IMR-90 (cell line): ENCODE measurements at regions not wholly inside any gene's neighbourhood (a gene's known extent, or its start where the extent isn't known, plus 50 kb on each side); places are given as distances from the start of the nearest gene placed in this dataset.

Source experiments
- ATAC-seq: fragments of 200-7000 bp; cut with Tn5 transposase; 2 replicates; pipeline ENCODE4 v1.9.1; 2020; ENCODE audit warnings: low read depth, mild to moderate bottlenecking, moderate library complexity
- BruUV-seq: library from RNA; stranded (reverse); fragments of 400-500 nt; replicated peaks from 2 replicates; lab custom pipeline; 2021; lab: Mats Ljungman, UMichigan
- CTCF ChIA-PET: fragments of 300-600 bp; formaldehyde crosslinking; extraction: SDS; loops from one replicate; lab custom pipeline; 2021; ENCODE audit warnings: antibody characterized with exemption; lab: Yijun Ruan, JAX
- POLR2A ChIA-PET: fragments of 300-600 bp; sonication (Branson Sonifier 250); formaldehyde crosslinking; loops from one replicate; lab custom pipeline; 2022; ENCODE audit warnings: antibody characterized with exemption; ENCODE audit not compliant: unreplicated experiment; lab: Charles Lee
- DNase-seq: peaks from one replicate; pipeline ENCODE4 v3.0.0; 2013
- H2AFZ ChIP-seq: replicated peaks from 2 replicates; pipeline ENCODE3; 2013; ENCODE audit warnings: low read length, mild to moderate bottlenecking; ENCODE audit not compliant: poor library complexity
- H2AK5ac ChIP-seq: 2 replicates; pipeline ENCODE4 v1.6.1; 2013; ENCODE audit warnings: low read depth, low read length, inconsistent platforms
- H2AK9ac ChIP-seq: replicated peaks from 2 replicates; pipeline ENCODE3; 2013; ENCODE audit warnings: mild to moderate bottlenecking, low read depth, low read length, moderate library complexity; ENCODE audit not compliant: poor library complexity
- H2BK120ac ChIP-seq: 2 replicates; pipeline ENCODE4 v1.6.1; 2013; ENCODE audit warnings: low read depth, low read length, inconsistent platforms
- H2BK15ac ChIP-seq: 3 replicates; pipeline ENCODE4 v1.6.1; 2013; ENCODE audit warnings: low read depth, low read length, inconsistent platforms
- H2BK20ac ChIP-seq: 2 replicates; pipeline ENCODE4 v1.6.1; 2013; ENCODE audit warnings: low read depth, mild to moderate bottlenecking, inconsistent platforms, low read length, moderate library complexity
- H2BK5ac ChIP-seq: 2 replicates; pipeline ENCODE4 v1.6.1; 2013; ENCODE audit warnings: mild to moderate bottlenecking, low read depth, low read length, inconsistent platforms; ENCODE audit not compliant: poor library complexity, severe bottlenecking
- H3K14ac ChIP-seq: replicated peaks from 2 replicates; pipeline ENCODE4 v1.6.1; 2013; ENCODE audit warnings: low read depth, low read length, inconsistent platforms
- H3K18ac ChIP-seq: 2 replicates; pipeline ENCODE4 v1.6.1; 2013; ENCODE audit warnings: low read depth, low read length, control low read depth
- H3K23ac ChIP-seq: 2 replicates; pipeline ENCODE4 v1.6.1; 2013; ENCODE audit warnings: low read depth, low read length, inconsistent platforms
- H3K27ac ChIP-seq: 2 replicates; pipeline ENCODE4 v1.5.1; 2013; ENCODE audit warnings: mild to moderate bottlenecking, control low read depth, low read length; ENCODE audit not compliant: insufficient read depth
- H3K27me3 ChIP-seq: 2 replicates; pipeline ENCODE4 v1.6.1; 2013; ENCODE audit warnings: low read length; ENCODE audit not compliant: control insufficient read depth, insufficient read depth
- H3K36me3 ChIP-seq: 2 replicates; pipeline ENCODE4 v1.6.1; 2013; ENCODE audit warnings: low read length, mixed read lengths; ENCODE audit not compliant: control insufficient read depth, insufficient read depth
- H3K4ac ChIP-seq: 2 replicates; pipeline ENCODE4 v1.6.1; 2013; ENCODE audit warnings: low read depth, low read length, inconsistent platforms
- H3K4me1 ChIP-seq: 2 replicates; pipeline ENCODE4 v1.6.1; 2013; ENCODE audit warnings: low read length, mixed read lengths; ENCODE audit not compliant: control insufficient read depth, insufficient read depth
- H3K4me2 ChIP-seq: 2 replicates; pipeline ENCODE4 v1.6.1; 2013; ENCODE audit warnings: low read depth, mild to moderate bottlenecking, control low read depth, low read length, moderate library complexity
- H3K4me3 ChIP-seq: 2 replicates; pipeline ENCODE4 v1.5.1; 2013; ENCODE audit warnings: low read depth, mild to moderate bottlenecking, control low read depth, low read length, moderate library complexity; ENCODE audit not compliant: insufficient read depth
- H3K56ac ChIP-seq: 2 replicates; pipeline ENCODE4 v1.6.1; 2013; ENCODE audit warnings: low read length, inconsistent platforms; ENCODE audit not compliant: insufficient read depth; ENCODE audit errors: extremely low read depth
- H3K79me1 ChIP-seq, 2 experiments: 2 replicates each; pipeline ENCODE4 v1.6.1; 2013; ENCODE audit warnings: low read length in 2 of 2, inconsistent platforms in 1 of 2, low read depth in 1 of 2
- H3K9ac ChIP-seq: 2 replicates; pipeline ENCODE4 v1.6.1; 2013; ENCODE audit warnings: low read depth, low read length, control low read depth
- H3K9me1 ChIP-seq: 2 replicates; pipeline ENCODE4 v1.6.1; 2013; ENCODE audit warnings: low read length, inconsistent platforms; ENCODE audit not compliant: insufficient read depth
- H3K9me3 ChIP-seq: 2 replicates; pipeline ENCODE4 v1.6.1; 2013; ENCODE audit warnings: low read length; ENCODE audit not compliant: control insufficient read depth, insufficient read depth
- H4K20me1 ChIP-seq: 2 replicates; pipeline ENCODE4 v1.6.1; 2013; ENCODE audit warnings: low read length, inconsistent platforms; ENCODE audit not compliant: insufficient read depth
- H4K5ac ChIP-seq: 2 replicates; pipeline ENCODE4 v1.6.1; 2013; ENCODE audit warnings: mild to moderate bottlenecking, low read depth, low read length, control low read depth
- H4K8ac ChIP-seq, 2 experiments: 2 replicates each; pipeline ENCODE4 v1.6.1; 2013; ENCODE audit warnings: low read depth in 2 of 2, low read length in 2 of 2, control low read depth in 1 of 2, inconsistent platforms in 1 of 2
- H4K91ac ChIP-seq: 2 replicates; pipeline ENCODE4 v1.6.1; 2013; ENCODE audit warnings: low read depth, low read length, inconsistent platforms; ENCODE audit not compliant: insufficient read depth
- BHLHE40 ChIP-seq: fragments of 150-350 bp; IDR thresholded peaks from 2 replicates; pipeline ENCODE4 v1.6.1; 2016; ENCODE audit warnings: mild to moderate bottlenecking, low read depth, low read length
- CEBPB ChIP-seq: IDR thresholded peaks from 2 replicates; pipeline ENCODE4 v1.6.1; 2012; ENCODE audit warnings: low read depth, low read length, improper control_type of control experiment
- CHD1 ChIP-seq: IDR thresholded peaks from 2 replicates; pipeline ENCODE4 v1.6.1; 2012; ENCODE audit warnings: low read depth, low read length, improper control_type of control experiment
- CTCF ChIP-seq: conservative IDR thresholded peaks from 2 replicates; pipeline ENCODE4 v1.5.1; 2012; ENCODE audit warnings: mild to moderate bottlenecking, low read depth, low read length, improper control_type of control experiment
- ELK1 ChIP-seq: fragments of 150-350 bp; IDR thresholded peaks from 2 replicates; pipeline ENCODE4 v1.6.1; 2016; ENCODE audit warnings: low read depth, mild to moderate bottlenecking, low read length, moderate library complexity, borderline replicate concordance
- FOS ChIP-seq: fragments of 150-350 bp; IDR thresholded peaks from 2 replicates; pipeline ENCODE4 v1.6.1; 2016; ENCODE audit warnings: low read depth, low read length
- MAFK ChIP-seq: IDR thresholded peaks from 2 replicates; pipeline ENCODE4 v1.6.1; 2012; ENCODE audit warnings: low read depth, low read length, improper control_type of control experiment
- MAZ ChIP-seq: IDR thresholded peaks from 2 replicates; pipeline ENCODE4 v1.6.1; 2012; ENCODE audit warnings: low read depth, mild to moderate bottlenecking, low read length, improper control_type of control experiment, moderate library complexity, borderline replicate concordance
- MXI1 ChIP-seq: IDR thresholded peaks from 2 replicates; pipeline ENCODE4 v1.6.1; 2012; ENCODE audit warnings: low read depth, mild to moderate bottlenecking, low read length, moderate library complexity, borderline replicate concordance
- NFE2L2 ChIP-seq: fragments of 150-350 bp; IDR thresholded peaks from 2 replicates; pipeline ENCODE4 v1.6.1; 2016; ENCODE audit warnings: low read depth, mild to moderate bottlenecking, low read length
- POLR2A ChIP-seq: IDR thresholded peaks from 2 replicates; pipeline ENCODE4 v1.6.1; 2012; ENCODE audit warnings: mild to moderate bottlenecking, low read depth, low read length
- RAD21 ChIP-seq: IDR thresholded peaks from 2 replicates; pipeline ENCODE4 v1.6.1; 2012; ENCODE audit warnings: low read length, improper control_type of control experiment
- RCOR1 ChIP-seq: IDR thresholded peaks from 2 replicates; pipeline ENCODE4 v1.6.1; 2012; ENCODE audit warnings: mild to moderate bottlenecking, low read length, improper control_type of control experiment; ENCODE audit not compliant: insufficient replicate concordance
- RFX5 ChIP-seq: IDR thresholded peaks from 2 replicates; pipeline ENCODE4 v1.8.0; 2012; ENCODE audit warnings: low read depth, mild to moderate bottlenecking, low read length, moderate library complexity
- SMC3 ChIP-seq: fragments of 150-350 bp; IDR thresholded peaks from 2 replicates; pipeline ENCODE4 v1.6.1; 2016; ENCODE audit warnings: low read depth, mild to moderate bottlenecking, antibody characterized with exemption, low read length, moderate library complexity
- USF2 ChIP-seq: fragments of 150-350 bp; IDR thresholded peaks from 2 replicates; pipeline ENCODE4 v1.6.1; 2017; ENCODE audit warnings: mild to moderate bottlenecking, antibody characterized with exemption, low read length, low read depth
- WGBS, 2 experiments: methylation state at CpG; one replicate each; pipeline versions ENCODE4 v1.1.5 to v1.1.7; 2013; ENCODE audit warnings: missing lambda C conversion rate in 2 of 2; ENCODE audit not compliant: insufficient read length in 1 of 2; ENCODE audit errors: extremely low coverage in 2 of 2; 5-methylcytosine and 5-hydroxymethylcytosine counted together
- dilution Hi-C: fragments of 300-500 bp; cut with HindIII; formaldehyde crosslinking; loops from one replicate; pipeline ENCODE4 v1.14.3; 2018; ENCODE audit warnings: low sequenced_read_pairs; ENCODE audit not compliant: unreplicated experiment
- in situ Hi-C: fragments of 300-500 bp; cut with MboI; formaldehyde crosslinking; loops from 3 replicates; pipeline ENCODE4 v1.14.3; 2019; ENCODE audit warnings: low sequenced_read_pairs, inconsistent platforms, mixed read lengths
- intact Hi-C: fragments of 100-400 bp; cut with micrococcal nuclease; formaldehyde crosslinking; loops from 2 replicates; pipeline ENCODE4 v1.10.0; 2022

- H3K23ac ChIP-seq = no peak overlapping the region
- H3K4me1 ChIP-seq = no peaks in the 10 kb centered on the region
- ATAC-seq (no peak), DNase-seq (no peak)
- H3K9me1 ChIP-seq = no peaks in the 10 kb centered on the region
- no peak overlapping the region for H2AK5ac ChIP-seq
- no peak overlapping the region for H4K5ac ChIP-seq
- no peak overlapping the region for H2BK5ac ChIP-seq
- no peak overlapping the region for H2BK15ac ChIP-seq
- H2AK9ac ChIP-seq = no peak overlapping the region
- H3K9me3 ChIP-seq = no peaks in the 10 kb centered on the region
- H3K27me3 ChIP-seq = no peaks in the 10 kb centered on the region
- no peaks in the 10 kb centered on the region for H3K79me1 ChIP-seq
- no peak overlapping the region for H3K9ac ChIP-seq
- H3K14ac ChIP-seq = no peak overlapping the region
- intact Hi-C loops (no loop called here), in situ Hi-C loops (no loop called here), dilution Hi-C loops (no loop called here)
- no peak overlapping the region for H3K56ac ChIP-seq
- H2BK20ac ChIP-seq = no peak overlapping the region
- no TSS peak for BruUV-seq
- H3K4me3 ChIP-seq = no peak overlapping the region
- no peak overlapping the region for H4K8ac ChIP-seq
- H3K4me2 ChIP-seq = no peak overlapping the region
- TF ChIP-seq NFE2L2 (no peak), USF2 (no peak), FOS (no peak), BHLHE40 (no peak), CHD1 (no peak), ELK1 (no peak), SMC3 (no peak), RAD21 (no peak), MAFK (no peak), CTCF (no peak), RFX5 (no peak), RCOR1 (no peak), POLR2A (no peak), MXI1 (no peak), MAZ (no peak), CEBPB (no peak)
- no peak overlapping the region for H2AFZ ChIP-seq
- H4K20me1 ChIP-seq = no peaks in the 10 kb centered on the region
- no peak overlapping the region for H2BK120ac ChIP-seq
- CTCF ChIA-PET = no interaction called here
- H3K36me3 ChIP-seq = no peaks in the 10 kb centered on the region
- H3K27ac ChIP-seq = no peak overlapping the region
- POLR2A ChIA-PET = no interaction called here
- no peak overlapping the region for H4K91ac ChIP-seq
- H3K4ac ChIP-seq = no peak overlapping the region
- no peak overlapping the region for H3K18ac ChIP-seq
- no CpG with 5 or more reads among the region's 4 CpGs for WGBS, 2 experiments
Observed at GRCh38 chr2:118536306-118536705, 311.1 kb downstream of the EN1 start.
